GM23338 (cell line): ENCODE measurements at regions not wholly inside any gene's neighbourhood (a gene's known extent, or its start where the extent isn't known, plus 50 kb on each side); places are given as distances from the start of the nearest gene placed in this dataset.

Source experiments
- ATAC-seq: fragments of 200-7000 bp; cut with Tn5 transposase; 3 replicates; pipeline ENCODE4 v1.9.1; 2020
- DNase-seq: peaks from one replicate; pipeline ENCODE4 v3.0.0-alpha.2; 2015; ENCODE audit warnings: low spot score
- H2AFZ ChIP-seq: fragments of 200-600 bp; sonication (generic); 2 replicates; pipeline ENCODE4 v1.8.0; 2016; ENCODE audit warnings: antibody characterized with exemption, mild to moderate bottlenecking, moderate library complexity
- H3F3A ChIP-seq: fragments of 200-600 bp; sonication (generic); replicated peaks from 2 replicates; pipeline ENCODE4 v1.8.0; 2017; ENCODE audit warnings: antibody characterized with exemption, mixed run types, low read depth
- H3K27ac ChIP-seq: fragments of 200-600 bp; sonication (generic); 2 replicates; pipeline ENCODE4 v1.6.1; 2016; ENCODE audit warnings: low read depth
- H3K27me3 ChIP-seq: fragments of 200-600 bp; sonication (generic); 2 replicates; pipeline ENCODE4 v1.8.0; 2016; ENCODE audit warnings: mild to moderate bottlenecking, mixed run types, moderate library complexity; ENCODE audit not compliant: insufficient read depth
- H3K36me3 ChIP-seq: fragments of 200-600 bp; sonication (generic); 2 replicates; pipeline ENCODE4 v1.8.0; 2016; ENCODE audit warnings: mild to moderate bottlenecking; ENCODE audit not compliant: insufficient read depth
- H3K4me1 ChIP-seq: fragments of 200-600 bp; sonication (generic); 2 replicates; pipeline ENCODE4 v1.8.0; 2016; ENCODE audit warnings: mild to moderate bottlenecking, moderate library complexity; ENCODE audit not compliant: insufficient read depth
- H3K4me2 ChIP-seq: fragments of 200-600 bp; sonication (generic); 2 replicates; pipeline ENCODE4 v1.7.1; 2017; ENCODE audit warnings: mixed run types
- H3K4me3 ChIP-seq: fragments of 200-600 bp; sonication (generic); 2 replicates; pipeline ENCODE4 v1.6.1; 2016; ENCODE audit warnings: mixed run types
- H3K79me2 ChIP-seq: fragments of 200-600 bp; sonication (generic); replicated peaks from 2 replicates; pipeline ENCODE4 v1.8.0; 2017; ENCODE audit warnings: mild to moderate bottlenecking; ENCODE audit not compliant: insufficient read depth
- H3K9me2 ChIP-seq: fragments of 200-600 bp; sonication (generic); 2 replicates; pipeline ENCODE4 v1.8.0; 2017; ENCODE audit not compliant: insufficient read depth
- H4K20me1 ChIP-seq: fragments of 200-600 bp; sonication (generic); replicated peaks from 2 replicates; pipeline ENCODE4 v1.8.0; 2017; ENCODE audit warnings: mild to moderate bottlenecking; ENCODE audit not compliant: insufficient read depth
- H3K27ac Mint-ChIP-seq: 2 replicates; pipeline ENCODE4 v1.8.0; 2020; ENCODE audit warnings: inconsistent platforms, mild to moderate bottlenecking, moderate library complexity, mixed read lengths
- H3K27me3 Mint-ChIP-seq: 3 replicates; pipeline ENCODE4 v1.8.0; 2022; ENCODE audit warnings: low read depth, mild to moderate bottlenecking, moderate library complexity, mixed read lengths, inconsistent platforms; ENCODE audit not compliant: insufficient read depth, poor library complexity
- H3K36me3 Mint-ChIP-seq: 3 replicates; pipeline ENCODE4 v1.8.0; 2021; ENCODE audit warnings: low read depth, mild to moderate bottlenecking, inconsistent platforms, moderate library complexity, mixed read lengths
- H3K4me1 Mint-ChIP-seq: 3 replicates; pipeline ENCODE4 v1.8.0; 2020; ENCODE audit warnings: mild to moderate bottlenecking, inconsistent platforms, mixed read lengths
- H3K4me3 Mint-ChIP-seq: 3 replicates; pipeline ENCODE4 v1.8.0; 2021; ENCODE audit warnings: moderate library complexity, mild to moderate bottlenecking, inconsistent platforms, mixed read lengths
- H3K9me3 Mint-ChIP-seq: 3 replicates; pipeline ENCODE4 v1.8.0; 2020; ENCODE audit warnings: moderate library complexity, mild to moderate bottlenecking, inconsistent platforms, mixed read lengths
- CTCF ChIP-seq, 2 experiments: fragments of 200-600 bp in 1 of 2; sonication (generic) in 1 of 2; conservative IDR thresholded peaks; 2 replicates each; pipeline versions ENCODE4 v1.5.1 to v1.6.1; 2016 to 2017; ENCODE audit warnings: antibody characterized with exemption in 2 of 2, low read depth in 2 of 2, mild to moderate bottlenecking in 2 of 2, moderate library complexity in 1 of 2
- ETS1 ChIP-seq: IDR thresholded peaks from 2 replicates; pipeline ENCODE4 v1.6.1; 2016; ENCODE audit warnings: antibody characterized with exemption
- EZH2 ChIP-seq: fragments of 200-600 bp; sonication (generic); IDR thresholded peaks from one replicate; pipeline ENCODE4 v1.8.0; 2017; ENCODE audit warnings: antibody characterized with exemption, mild to moderate bottlenecking, low read depth; ENCODE audit not compliant: unreplicated experiment
- EZH2phosphoT487 ChIP-seq: fragments of 200-600 bp; sonication (generic); IDR thresholded peaks from one replicate; pipeline ENCODE4 v1.8.1; 2018; ENCODE audit warnings: antibody characterized with exemption; ENCODE audit not compliant: unreplicated experiment
- JUNB ChIP-seq: IDR thresholded peaks from one replicate; pipeline ENCODE4 v1.6.1; 2016; ENCODE audit warnings: antibody characterized with exemption; ENCODE audit not compliant: unreplicated experiment
- POLR2AphosphoS5 ChIP-seq: IDR thresholded peaks from 2 replicates; pipeline ENCODE4 v1.6.1; 2016; ENCODE audit warnings: antibody characterized with exemption, low read depth
- REST ChIP-seq: IDR thresholded peaks from one replicate; pipeline ENCODE4 v1.6.1; 2018; ENCODE audit warnings: antibody characterized with exemption; ENCODE audit not compliant: unreplicated experiment
- STAT1 ChIP-seq: IDR thresholded peaks from one replicate; pipeline ENCODE4 v1.6.1; 2016; ENCODE audit warnings: antibody characterized with exemption; ENCODE audit not compliant: unreplicated experiment
- ZNF114 ChIP-seq: fragments of 250-450 bp; sonication (Bioruptor Pico); IDR thresholded peaks from 2 replicates; pipeline ENCODE4 v1.5.0; 2020; ENCODE audit warnings: mild to moderate bottlenecking, moderate library complexity
- ZNF331 ChIP-seq: fragments of 250-450 bp; sonication (Bioruptor Pico); IDR thresholded peaks from 2 replicates; pipeline ENCODE4 v1.5.0; 2020; ENCODE audit warnings: low read depth, mild to moderate bottlenecking, moderate library complexity

- TF ChIP-seq CTCF (conservative IDR thresholded peaks at IDR 0.05; ENCODE audit: low read depth in 2 of 2) (no peak), JUNB (no peak), POLR2AphosphoS5 (no peak), ZNF114 (CRISPR knock-in tag) (no peak), REST (no peak), EZH2 (no peak), ZNF331 (CRISPR knock-in tag) (no peak), ETS1 (no peak)
Observed at GRCh38 chr12:46572644-46573346, 200.2 kb upstream of the SLC38A2 start (continued).

- H3K4me1 Mint-ChIP-seq, result peaks cover 6% of the 10 kb centered on the region; the same call in 2 of the 3 replicates
- H3K27ac ChIP-seq, result no peak overlapping the region
- H3K9me2 ChIP-seq, result peaks cover 3% of the 10 kb centered on the region; the same call in 1 of the 2 replicates
- ATAC-seq (no peak), DNase-seq (no peak)
- H3K9me3 Mint-ChIP-seq, result peaks cover 29% of the 10 kb centered on the region
- H4K20me1 ChIP-seq, result no peaks in the 10 kb centered on the region
- H3K27me3 ChIP-seq, result no peaks in the 10 kb centered on the region
- H3K4me2 ChIP-seq, result no peak overlapping the region
- H3K4me1 ChIP-seq, result peaks cover 6% of the 10 kb centered on the region; the same call in 1 of the 2 replicates
- H3K36me3 ChIP-seq, result peaks cover 7% of the 10 kb centered on the region
- H3K4me3 Mint-ChIP-seq, result no peak overlapping the region
- H3K79me2 ChIP-seq, result no peaks in the 10 kb centered on the region
- no peak overlapping the region for H3K27ac Mint-ChIP-seq
- peaks cover 1% of the 10 kb centered on the region for H3K27me3 Mint-ChIP-seq
- H3K4me3 ChIP-seq, result no peak overlapping the region
- peaks cover 25% of the 10 kb centered on the region for H3K36me3 Mint-ChIP-seq
- no peak overlapping the region for H2AFZ ChIP-seq
- no peaks in the 10 kb centered on the region for H3F3A ChIP-seq
- no peak for TF ChIP-seq POLR2AphosphoS5
- TF ChIP-seq EZH2, result no peak
- TF ChIP-seq STAT1, result no peak
- no peak for TF ChIP-seq CTCF (conservative IDR thresholded peaks at IDR 0.05; ENCODE audit: low read depth in 2 of 2)
- TF ChIP-seq EZH2phosphoT487, result no peak
Observed at GRCh38 chr12:46571608-46572007, 199.0 kb upstream of the SLC38A2 start.
